HG02759 (cell line): ENCODE measurements at regions not wholly inside any gene's neighbourhood (a gene's known extent, or its start where the extent isn't known, plus 50 kb on each side); places are given as distances from the start of the nearest gene placed in this dataset.
"Not testable (repeated sequence)": the region's sequence is repeated elsewhere in the genome, so short reads cannot be mapped to it uniquely, and the experiment has no call there.

Source experiments
- ATAC-seq: cut with Tn5 transposase; IDR thresholded peaks from one replicate; pipeline ENCODE4 v1.9.1; 2021; ENCODE audit warnings: mild to moderate bottlenecking, moderate library complexity; ENCODE audit not compliant: unreplicated experiment

DNA sequence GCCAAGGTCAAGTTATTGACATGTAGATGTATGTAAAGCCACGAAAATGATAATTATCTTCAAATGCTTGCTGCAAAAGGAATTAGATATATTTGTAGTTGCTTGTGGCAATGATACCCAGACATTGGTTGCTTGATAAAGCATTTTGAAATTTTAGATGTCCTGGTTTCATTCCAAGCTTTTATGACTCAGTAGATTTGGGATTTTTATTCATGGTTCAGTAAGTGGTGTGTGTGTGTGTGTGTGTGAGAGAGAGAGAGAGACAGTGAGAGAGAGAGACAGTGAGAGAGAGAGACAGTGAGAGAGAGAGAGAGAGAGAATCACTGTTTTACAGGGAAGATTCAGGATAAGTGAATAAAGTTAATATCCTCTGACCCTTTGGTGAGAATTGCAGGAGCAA is 498.2 kb upstream of the C1orf87 start:
- no peak for ATAC-seq

DNA sequence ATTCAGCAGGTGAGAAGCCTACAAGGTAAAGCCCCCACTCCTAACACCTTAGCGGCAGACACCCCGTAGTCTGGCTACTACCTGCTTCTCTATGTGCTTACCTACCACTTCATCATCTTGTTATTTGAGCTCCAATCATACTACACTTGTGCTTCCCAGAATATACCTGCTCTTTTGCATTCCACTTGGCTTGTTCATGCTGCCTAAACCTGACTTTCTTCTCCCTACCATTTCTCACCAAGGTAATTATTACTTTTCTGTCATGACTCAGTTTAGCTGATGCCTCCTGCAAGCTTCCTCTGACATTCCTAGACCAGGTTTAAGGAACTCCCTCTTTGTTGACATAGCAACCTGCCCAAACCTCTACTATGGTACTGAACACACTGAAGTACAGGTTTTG is 495.6 kb upstream of the C1orf87 start:
- no peak for ATAC-seq

- no peak for ATAC-seq
These were observed 493.7 kb upstream of the C1orf87 start for GRCh38 chr1:60567256-60567655.

DNA sequence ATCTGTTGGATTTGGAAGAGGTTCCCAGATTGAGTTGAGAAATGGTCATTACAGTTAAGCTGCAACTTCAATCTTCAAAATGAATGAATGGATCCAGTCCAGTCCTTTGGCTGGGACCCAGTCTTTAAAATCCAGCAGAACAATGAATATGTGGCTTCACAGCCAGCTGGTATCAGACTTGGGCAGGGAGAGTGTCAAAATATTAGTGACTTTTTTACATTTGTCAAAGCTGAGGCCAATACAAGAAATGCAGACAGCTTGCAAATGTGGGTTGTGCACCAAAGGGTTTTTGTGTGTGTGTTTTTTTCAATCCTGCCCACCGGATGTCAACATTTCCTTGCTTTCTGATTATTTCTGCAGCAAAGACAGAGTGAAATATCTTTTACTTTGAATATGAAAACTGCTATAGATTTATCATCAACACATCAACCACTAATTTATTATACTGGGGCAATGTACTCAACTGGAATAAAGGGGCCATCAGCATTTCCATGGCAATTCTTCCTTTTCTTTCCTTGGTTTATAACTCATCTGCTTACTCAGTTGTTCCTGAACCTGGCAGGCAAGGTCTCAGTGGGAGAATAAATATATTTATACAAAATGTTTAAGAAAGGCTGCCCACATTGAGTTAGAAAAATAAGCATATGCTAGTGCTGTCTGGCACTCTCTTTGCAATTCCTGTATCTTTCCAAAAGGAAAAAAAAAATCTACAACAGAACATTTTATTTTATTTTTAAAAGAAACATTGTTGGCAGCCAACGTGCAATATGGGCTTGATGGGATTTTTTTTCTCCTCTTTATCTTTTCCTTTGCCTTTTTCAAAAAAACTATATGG is 491.6 kb upstream of the C1orf87 start:
- ATAC-seq = no peak

GRCh38 chr1:60563777-60564535 is 490.4 kb upstream of the C1orf87 start:
- ATAC-seq = no peak

DNA sequence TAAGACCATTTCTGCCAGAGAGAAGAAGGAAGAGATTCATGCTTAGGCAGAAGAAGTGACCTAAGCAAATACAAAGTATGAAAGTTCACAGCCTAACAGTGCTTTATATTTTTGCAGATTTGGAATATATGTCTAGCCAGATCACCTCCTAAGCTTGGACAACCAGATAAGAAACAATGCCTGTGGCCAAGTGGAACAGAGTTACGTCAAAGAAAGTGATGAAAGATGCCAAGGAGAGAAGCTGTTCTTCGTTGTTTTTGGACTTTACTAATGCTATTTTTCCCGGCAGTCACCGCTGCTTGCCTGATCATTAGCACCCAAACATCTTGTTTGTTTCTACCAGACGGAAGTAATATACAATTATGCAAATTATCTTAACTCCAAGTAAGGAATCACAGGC is 489.2 kb upstream of the C1orf87 start:
- no peak for ATAC-seq

DNA sequence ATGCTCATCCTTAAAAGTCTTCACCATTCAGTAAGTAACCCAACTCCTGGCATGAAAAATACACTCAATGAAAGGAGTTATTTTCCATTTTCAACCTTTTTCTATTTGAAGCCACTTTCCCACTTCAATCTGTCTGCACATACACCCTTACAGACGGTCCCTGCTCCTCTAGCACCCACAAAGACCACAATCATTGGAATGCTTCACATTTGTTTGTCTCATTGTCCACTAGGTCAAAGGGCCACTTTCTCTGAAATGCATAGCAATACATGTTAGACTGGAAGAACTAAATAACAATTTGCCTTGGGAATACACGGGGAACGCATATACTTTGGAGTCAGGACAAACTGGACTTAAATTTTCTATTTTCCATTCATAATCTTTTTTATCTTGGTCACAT is 487.1 kb upstream of the C1orf87 start:
- no peak for ATAC-seq

DNA sequence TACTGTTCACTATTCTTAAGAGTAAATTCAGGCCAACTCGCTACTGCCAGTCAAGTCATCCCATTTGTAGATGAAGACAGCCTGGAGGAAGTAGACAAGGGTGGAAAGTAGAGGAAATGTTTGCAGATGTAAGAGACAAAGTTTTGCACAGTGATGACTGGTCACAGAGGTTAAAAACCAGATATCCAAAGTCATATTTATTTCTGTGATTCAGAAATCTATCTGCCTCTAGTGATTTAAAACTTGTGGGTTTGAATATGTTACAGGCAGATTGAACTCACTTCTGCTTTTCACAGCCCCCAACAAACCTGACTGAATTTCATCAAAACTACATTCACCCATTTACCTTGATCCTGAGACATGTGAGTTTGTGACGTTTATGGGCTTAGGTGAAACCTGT is 484.7 kb upstream of the C1orf87 start:
- ATAC-seq = no peak

- ATAC-seq = no peak
These were observed 480.2 kb upstream of the C1orf87 start for GRCh38 chr1:60553730-60554129.

DNA sequence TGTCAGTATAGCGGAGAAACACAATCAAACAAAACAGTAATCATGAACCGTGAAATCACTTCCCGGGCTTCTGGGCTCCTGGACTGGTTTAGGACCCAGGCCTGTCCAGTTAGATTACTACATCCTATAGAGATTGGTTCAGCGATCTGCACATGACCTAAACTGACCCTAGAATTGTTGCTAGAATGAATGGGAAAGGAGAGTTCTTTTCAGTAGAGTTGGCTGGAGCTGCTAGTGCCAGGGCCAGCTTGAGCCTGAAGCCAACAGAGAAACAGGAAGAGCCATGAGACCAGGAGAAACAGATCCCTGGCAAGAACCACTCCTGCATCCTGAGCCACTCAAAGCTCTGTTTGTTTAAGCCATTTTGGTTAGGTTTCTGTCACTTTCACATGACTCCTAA is 474.3 kb upstream of the C1orf87 start:
- no peak for ATAC-seq

- no peak for ATAC-seq
These were observed 468.4 kb upstream of the C1orf87 start for GRCh38 chr1:60541831-60542532.

GRCh38 chr1:60540141-60540540 is 466.6 kb upstream of the C1orf87 start:
- no peak for ATAC-seq

DNA sequence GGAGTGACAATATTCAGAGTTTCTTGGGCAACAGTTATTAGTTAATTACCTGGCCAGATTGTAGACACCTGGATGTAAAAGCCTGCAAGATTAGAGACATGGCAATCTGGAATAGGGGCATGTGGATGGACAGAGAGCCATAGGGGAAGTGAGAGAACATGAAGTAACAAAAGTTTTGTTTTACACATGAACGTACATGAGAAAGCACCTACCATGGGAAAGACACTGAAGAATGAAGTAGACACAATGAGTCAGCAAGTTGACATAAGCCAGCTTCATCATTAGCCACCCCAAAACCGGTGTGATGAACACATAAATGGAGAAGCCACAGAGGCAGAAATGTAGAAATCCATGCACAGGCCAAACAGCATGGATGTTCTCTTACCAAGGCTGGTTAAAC is 462.1 kb upstream of the C1orf87 start:
- ATAC-seq = no peak

DNA sequence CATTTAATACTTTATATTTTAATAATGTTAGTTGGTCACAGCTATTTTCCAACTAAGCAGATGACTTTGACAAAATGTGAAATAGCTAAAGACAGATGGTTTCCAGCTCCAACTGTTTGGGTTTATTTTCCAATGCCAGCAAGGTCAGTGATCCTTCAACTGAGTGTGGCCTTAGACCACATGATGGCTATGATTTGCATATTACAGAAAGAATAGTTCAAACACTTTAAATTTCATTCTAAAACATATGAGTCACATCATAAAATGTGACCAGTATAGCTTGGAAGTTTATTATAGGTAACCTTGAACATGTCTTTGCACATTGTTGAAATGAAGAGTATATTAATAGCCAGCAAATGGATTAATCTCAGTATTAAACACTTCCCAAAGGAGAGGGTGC is 454.0 kb upstream of the C1orf87 start:
- ATAC-seq = no peak

DNA sequence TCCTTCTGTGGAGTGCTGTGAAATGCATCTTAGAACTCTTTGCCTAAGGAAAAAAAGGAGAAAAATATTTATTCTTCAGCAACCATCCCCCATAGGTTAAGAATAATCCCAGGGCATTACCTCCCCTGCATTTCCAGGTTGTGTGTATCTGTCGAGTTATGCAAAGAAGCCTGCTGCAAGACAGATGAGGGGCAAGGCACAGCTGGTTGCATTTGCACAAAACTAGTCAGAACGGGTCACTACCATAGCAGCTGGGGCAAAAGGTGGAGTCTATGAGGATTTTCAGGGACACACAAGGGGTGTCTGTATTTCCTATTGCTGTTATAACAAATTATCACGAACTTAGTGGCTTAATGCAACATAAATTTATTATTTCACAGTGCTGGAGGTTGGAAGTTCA is 443.4 kb upstream of the C1orf87 start:
- ATAC-seq = no peak

- ATAC-seq = no peak
These were observed 436.6 kb upstream of the C1orf87 start for GRCh38 chr1:60510162-60510561.

DNA sequence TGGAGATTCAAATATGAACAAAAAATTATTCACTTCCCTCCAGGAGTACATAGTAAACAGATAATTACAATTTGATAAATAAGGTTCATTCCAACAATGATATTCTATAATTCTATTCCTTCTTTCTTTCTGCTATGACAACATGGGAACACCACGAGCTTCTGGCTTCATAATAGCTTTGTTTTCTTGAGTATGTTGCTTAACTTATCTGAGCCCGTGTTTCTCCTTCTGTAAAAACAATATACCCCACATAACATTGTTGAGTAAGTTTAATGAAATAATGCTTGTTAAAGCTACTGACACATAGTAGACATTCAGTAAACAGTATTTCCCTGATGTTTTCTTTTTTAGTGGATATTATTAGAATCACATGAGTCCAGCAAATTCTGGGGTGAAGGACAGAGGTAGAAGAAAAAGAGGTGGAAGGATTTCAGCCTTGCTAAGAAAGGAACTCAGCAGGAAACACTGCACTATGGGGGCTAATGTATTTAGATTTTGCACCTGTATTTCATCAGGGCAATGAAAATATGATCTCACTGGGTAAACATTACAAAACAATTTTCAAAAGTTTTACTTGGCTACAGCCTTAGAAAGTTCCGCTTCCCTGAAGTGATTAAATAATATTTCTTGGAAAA is 430.8 kb upstream of the C1orf87 start:
- no peak for ATAC-seq

DNA sequence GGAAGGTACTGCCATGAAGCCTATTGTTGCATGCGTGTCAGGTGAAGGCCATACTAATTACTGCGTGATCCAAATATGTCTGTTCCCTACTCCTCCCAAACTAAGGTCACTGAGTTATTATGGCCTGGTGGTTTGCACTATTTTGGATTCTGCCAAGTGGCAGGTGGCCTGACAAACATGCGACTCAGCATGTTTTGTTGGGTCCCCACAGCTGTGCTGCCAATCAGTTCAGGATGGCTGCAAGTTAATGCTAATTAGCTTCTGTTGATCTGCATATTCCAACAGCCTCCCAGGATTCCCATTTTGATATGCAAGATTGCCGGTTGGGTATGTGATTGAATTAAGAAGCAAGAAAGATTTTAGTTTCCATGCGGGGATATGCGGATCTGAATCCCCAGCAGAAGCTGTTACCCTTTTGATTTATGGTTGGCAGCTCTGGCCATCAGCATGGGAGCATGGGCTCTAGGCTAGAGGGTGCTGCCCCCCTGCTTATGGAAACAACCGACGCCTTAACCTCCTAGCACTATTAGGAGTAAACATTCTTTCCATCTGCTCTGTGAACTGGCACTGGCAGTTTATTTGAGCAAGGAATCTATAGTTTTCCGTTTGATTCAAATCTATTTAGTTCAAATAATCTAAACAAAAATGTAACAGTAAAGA is 429.8 kb upstream of the C1orf87 start:
- no peak for ATAC-seq

- ATAC-seq = no peak
These were observed 428.9 kb upstream of the C1orf87 start for GRCh38 chr1:60502506-60502905.

DNA sequence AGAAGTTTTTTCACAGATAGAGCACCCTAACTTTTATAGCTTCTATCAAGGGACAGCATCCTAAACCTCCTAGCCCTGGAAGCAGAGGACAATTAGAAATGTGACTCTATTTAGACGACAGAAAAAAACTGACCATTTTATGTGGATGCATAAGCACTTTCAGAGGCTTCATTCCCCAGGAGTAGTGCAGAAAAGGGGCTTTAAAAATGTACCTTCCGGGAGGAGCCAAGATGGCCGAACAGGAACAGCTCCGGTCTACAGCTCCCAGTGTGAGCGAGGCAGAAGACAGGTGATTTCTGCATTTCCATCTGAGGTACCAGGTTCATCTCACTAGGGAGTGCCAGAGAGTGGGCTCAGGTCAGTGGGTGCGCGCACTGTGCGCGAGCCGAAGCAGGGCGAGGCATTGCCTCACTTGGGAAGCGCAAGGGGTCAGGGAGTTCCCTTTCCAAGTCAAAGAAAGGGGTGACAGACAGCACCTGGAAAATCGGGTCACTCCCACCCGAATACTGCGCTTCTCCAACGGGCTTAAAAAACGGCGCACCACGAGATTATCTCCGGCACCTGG is 416.4 kb upstream of the C1orf87 start:
- not testable (repeated sequence) for ATAC-seq
